HUES6 (cell line): ENCODE measurements at regions not wholly inside any gene's neighbourhood (a gene's known extent, or its start where the extent isn't known, plus 50 kb on each side); places are given as distances from the start of the nearest gene placed in this dataset.

Experiments used
- H3K27ac ChIP-seq: 2 replicates; pipeline ENCODE4 v1.7.0; 2013; ENCODE audit warnings: low read depth, mild to moderate bottlenecking, low read length, inconsistent platforms
- H3K27me3 ChIP-seq: 2 replicates; pipeline ENCODE4 v1.6.1; 2013; ENCODE audit warnings: low read length; ENCODE audit not compliant: control insufficient read depth, insufficient read depth
- H3K36me3 ChIP-seq: 2 replicates; pipeline ENCODE4 v1.6.1; 2013; ENCODE audit warnings: low read length; ENCODE audit not compliant: control insufficient read depth, insufficient read depth
- H3K4me1 ChIP-seq: 2 replicates; pipeline ENCODE4 v1.6.1; 2013; ENCODE audit warnings: low read length; ENCODE audit not compliant: control insufficient read depth, insufficient read depth
- H3K4me3 ChIP-seq: 2 replicates; pipeline ENCODE4 v1.5.1; 2013; ENCODE audit warnings: low read depth, low read length
- H3K9ac ChIP-seq: one replicate; pipeline ENCODE4 v1.6.1; 2013; ENCODE audit warnings: mild to moderate bottlenecking, low read length
- H3K9me3 ChIP-seq: 2 replicates; pipeline ENCODE4 v1.6.1; 2013; ENCODE audit warnings: low read depth, low read length; ENCODE audit not compliant: control insufficient read depth, insufficient read depth

GRCh38 chr5:40367255-40367654 lies 312.5 kb upstream of the PTGER4 start:
- H3K27ac ChIP-seq: no peak overlapping the region
- H3K9me3 ChIP-seq: no peaks in the 10 kb centered on the region
- H3K4me3 ChIP-seq: no peak overlapping the region
- H3K36me3 ChIP-seq: no peaks in the 10 kb centered on the region
- H3K9ac ChIP-seq: no peak overlapping the region
- H3K4me1 ChIP-seq: no peaks in the 10 kb centered on the region
- no peaks in the 10 kb centered on the region for H3K27me3 ChIP-seq

- no peaks in the 10 kb centered on the region for H3K9me3 ChIP-seq
- H3K36me3 ChIP-seq: no peaks in the 10 kb centered on the region
- no peaks in the 10 kb centered on the region for H3K27me3 ChIP-seq
- no peaks in the 10 kb centered on the region for H3K4me1 ChIP-seq
- H3K27ac ChIP-seq: no peak overlapping the region
- H3K4me3 ChIP-seq: no peak overlapping the region
- no peak overlapping the region for H3K9ac ChIP-seq
These were observed 314.1 kb upstream of the PTGER4 start for GRCh38 chr5:40365342-40366330.

GRCh38 chr5:40364441-40364840 lies 315.3 kb upstream of the PTGER4 start:
- H3K9ac ChIP-seq: no peak overlapping the region
- no peaks in the 10 kb centered on the region for H3K4me1 ChIP-seq
- no peaks in the 10 kb centered on the region for H3K27me3 ChIP-seq
- H3K9me3 ChIP-seq: no peaks in the 10 kb centered on the region
- H3K27ac ChIP-seq: no peak overlapping the region
- no peak overlapping the region for H3K4me3 ChIP-seq
- H3K36me3 ChIP-seq: no peaks in the 10 kb centered on the region

- H3K4me3 ChIP-seq: no peak overlapping the region
- H3K27ac ChIP-seq: no peak overlapping the region
- no peaks in the 10 kb centered on the region for H3K9me3 ChIP-seq
- no peak overlapping the region for H3K9ac ChIP-seq
- H3K27me3 ChIP-seq: no peaks in the 10 kb centered on the region
- no peaks in the 10 kb centered on the region for H3K4me1 ChIP-seq
- no peaks in the 10 kb centered on the region for H3K36me3 ChIP-seq
These were observed 318.3 kb upstream of the PTGER4 start for GRCh38 chr5:40361378-40361777.

GRCh38 chr5:40360685-40361084 lies 319.0 kb upstream of the PTGER4 start:
- H3K9me3 ChIP-seq: no peaks in the 10 kb centered on the region
- H3K4me3 ChIP-seq: no peak overlapping the region
- no peak overlapping the region for H3K27ac ChIP-seq
- H3K9ac ChIP-seq: no peak overlapping the region
- H3K4me1 ChIP-seq: no peaks in the 10 kb centered on the region
- H3K27me3 ChIP-seq: no peaks in the 10 kb centered on the region
- no peaks in the 10 kb centered on the region for H3K36me3 ChIP-seq

GRCh38 chr5:40359832-40360231 lies 319.9 kb upstream of the PTGER4 start:
- Histone ChIP-seq H3K4me3 (no peak overlapping the region), H3K36me3 (no peaks in the 10 kb centered on the region), H3K9ac (no peak overlapping the region), H3K27ac (no peak overlapping the region), H3K4me1 (no peaks in the 10 kb centered on the region), H3K9me3 (no peaks in the 10 kb centered on the region), H3K27me3 (no peaks in the 10 kb centered on the region)

- no peaks in the 10 kb centered on the region for H3K4me1 ChIP-seq
- no peak overlapping the region for H3K9ac ChIP-seq
- H3K27me3 ChIP-seq: no peaks in the 10 kb centered on the region
- H3K4me3 ChIP-seq: no peak overlapping the region
- H3K9me3 ChIP-seq: no peaks in the 10 kb centered on the region
- H3K36me3 ChIP-seq: no peaks in the 10 kb centered on the region
- no peak overlapping the region for H3K27ac ChIP-seq
These were observed 320.6 kb upstream of the PTGER4 start for GRCh38 chr5:40359093-40359492.

- Histone ChIP-seq H3K36me3 (no peaks in the 10 kb centered on the region), H3K27me3 (no peaks in the 10 kb centered on the region), H3K4me1 (no peaks in the 10 kb centered on the region), H3K27ac (no peak overlapping the region), H3K4me3 (no peak overlapping the region), H3K9ac (no peak overlapping the region), H3K9me3 (no peaks in the 10 kb centered on the region)
These were observed 323.5 kb upstream of the PTGER4 start for GRCh38 chr5:40356248-40356647.

- H3K4me1 ChIP-seq: no peaks in the 10 kb centered on the region
- H3K9ac ChIP-seq: no peak overlapping the region
- H3K27ac ChIP-seq: no peak overlapping the region
- no peaks in the 10 kb centered on the region for H3K36me3 ChIP-seq
- no peak overlapping the region for H3K4me3 ChIP-seq
- H3K9me3 ChIP-seq: no peaks in the 10 kb centered on the region
- no peaks in the 10 kb centered on the region for H3K27me3 ChIP-seq
These were observed 323.9 kb upstream of the PTGER4 start for GRCh38 chr5:40355846-40356245.

- H3K36me3 ChIP-seq: no peaks in the 10 kb centered on the region
- no peak overlapping the region for H3K27ac ChIP-seq
- no peaks in the 10 kb centered on the region for H3K4me1 ChIP-seq
- H3K9ac ChIP-seq: no peak overlapping the region
- no peaks in the 10 kb centered on the region for H3K9me3 ChIP-seq
- H3K27me3 ChIP-seq: no peaks in the 10 kb centered on the region
- H3K4me3 ChIP-seq: no peak overlapping the region
These were observed 324.5 kb upstream of the PTGER4 start for GRCh38 chr5:40355181-40355580.

GRCh38 chr5:40354171-40354570 lies 325.5 kb upstream of the PTGER4 start:
- Histone ChIP-seq H3K9ac (no peak overlapping the region), H3K4me1 (no peaks in the 10 kb centered on the region), H3K4me3 (no peak overlapping the region), H3K27ac (no peak overlapping the region), H3K27me3 (no peaks in the 10 kb centered on the region), H3K36me3 (no peaks in the 10 kb centered on the region), H3K9me3 (no peaks in the 10 kb centered on the region)
